IMR-90 (cell line): ENCODE measurements at regions not wholly inside any gene's neighbourhood (a gene's known extent, or its start where the extent isn't known, plus 50 kb on each side); places are given as distances from the start of the nearest gene placed in this dataset.

Experiments used
- CEBPB ChIP-seq: IDR thresholded peaks from 2 replicates; pipeline ENCODE4 v1.6.1; 2012; ENCODE audit warnings: low read depth, low read length, improper control_type of control experiment
- CHD1 ChIP-seq: IDR thresholded peaks from 2 replicates; pipeline ENCODE4 v1.6.1; 2012; ENCODE audit warnings: low read depth, low read length, improper control_type of control experiment
- CTCF ChIP-seq: conservative IDR thresholded peaks from 2 replicates; pipeline ENCODE4 v1.5.1; 2012; ENCODE audit warnings: mild to moderate bottlenecking, low read depth, low read length, improper control_type of control experiment
- ELK1 ChIP-seq: fragments of 150-350 bp; IDR thresholded peaks from 2 replicates; pipeline ENCODE4 v1.6.1; 2016; ENCODE audit warnings: low read depth, mild to moderate bottlenecking, low read length, moderate library complexity, borderline replicate concordance
- FOS ChIP-seq: fragments of 150-350 bp; IDR thresholded peaks from 2 replicates; pipeline ENCODE4 v1.6.1; 2016; ENCODE audit warnings: low read depth, low read length
- MAFK ChIP-seq: IDR thresholded peaks from 2 replicates; pipeline ENCODE4 v1.6.1; 2012; ENCODE audit warnings: low read depth, low read length, improper control_type of control experiment
- MAZ ChIP-seq: IDR thresholded peaks from 2 replicates; pipeline ENCODE4 v1.6.1; 2012; ENCODE audit warnings: low read depth, mild to moderate bottlenecking, low read length, improper control_type of control experiment, moderate library complexity, borderline replicate concordance
- POLR2A ChIP-seq: IDR thresholded peaks from 2 replicates; pipeline ENCODE4 v1.6.1; 2012; ENCODE audit warnings: mild to moderate bottlenecking, low read depth, low read length
- RAD21 ChIP-seq: IDR thresholded peaks from 2 replicates; pipeline ENCODE4 v1.6.1; 2012; ENCODE audit warnings: low read length, improper control_type of control experiment
- RCOR1 ChIP-seq: IDR thresholded peaks from 2 replicates; pipeline ENCODE4 v1.6.1; 2012; ENCODE audit warnings: mild to moderate bottlenecking, low read length, improper control_type of control experiment; ENCODE audit not compliant: insufficient replicate concordance
- RFX5 ChIP-seq: IDR thresholded peaks from 2 replicates; pipeline ENCODE4 v1.8.0; 2012; ENCODE audit warnings: low read depth, mild to moderate bottlenecking, low read length, moderate library complexity

DNA sequence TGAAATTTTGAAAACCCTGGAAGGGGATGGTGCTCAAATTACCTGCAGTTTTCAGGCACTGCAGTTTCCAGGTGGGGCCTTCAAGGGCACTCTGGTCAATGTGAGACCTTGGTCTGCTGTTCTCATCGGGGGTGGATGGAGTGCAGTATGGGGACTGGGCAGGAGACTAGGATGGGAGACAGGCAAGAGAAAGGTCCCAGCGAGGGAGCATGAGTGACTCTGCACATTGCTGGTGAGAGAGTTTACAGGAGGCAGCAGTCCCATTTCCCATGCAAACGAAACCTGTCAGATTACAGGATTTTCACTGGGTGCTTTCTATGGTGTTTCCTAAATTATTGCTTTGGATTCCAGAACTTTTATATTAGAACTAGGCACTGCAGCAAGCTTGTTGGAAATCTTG, 73.5 kb upstream of the DTNBP1 start:
- no peak for TF ChIP-seq CTCF
- TF ChIP-seq RCOR1: no peak
- no peak for TF ChIP-seq RFX5
- TF ChIP-seq POLR2A: no peak
- TF ChIP-seq ELK1: no peak
- TF ChIP-seq CEBPB: no peak
- TF ChIP-seq MAFK: no peak
- no peak for TF ChIP-seq MAZ
- no peak for TF ChIP-seq RAD21
- TF ChIP-seq CHD1: no peak
- TF ChIP-seq FOS: no peak
